ENCODE measurements at regions not wholly inside any gene's neighbourhood (a gene's known extent, or its start where the extent isn't known, plus 50 kb on each side); places are given as distances from the start of the nearest gene placed in this dataset.

DNA sequence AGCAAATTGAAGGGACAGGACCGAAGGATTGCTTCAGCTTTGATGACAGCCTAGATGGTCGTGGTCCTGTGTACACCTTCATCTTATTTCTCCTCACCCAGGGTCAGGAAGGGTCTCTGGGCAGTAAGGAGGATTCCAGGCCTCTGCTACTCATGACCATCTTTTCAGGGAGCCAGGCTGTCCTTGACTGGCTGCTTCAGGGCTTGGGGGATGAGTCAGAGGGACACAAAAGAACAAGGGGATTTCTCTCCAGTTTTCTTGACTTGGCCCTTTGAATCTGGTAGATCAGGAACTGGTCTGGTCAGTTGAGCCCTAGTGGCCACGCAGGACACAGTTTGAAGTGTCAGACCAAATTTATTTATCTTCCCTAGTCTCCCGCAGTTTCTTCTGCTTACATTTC lies 402.1 kb upstream of the CHD6 start (continued):
- no peak for TF ChIP-seq ZFP91 (CRISPR knock-in tag; IDR thresholded peaks at IDR 0.05; ENCODE audit: borderline replicate concordance)
- TF ChIP-seq KDM6A (CRISPR knock-in tag; IDR thresholded peaks at IDR 0.05; ENCODE audit: low read depth): no peak
- TF ChIP-seq, protein P1, sequence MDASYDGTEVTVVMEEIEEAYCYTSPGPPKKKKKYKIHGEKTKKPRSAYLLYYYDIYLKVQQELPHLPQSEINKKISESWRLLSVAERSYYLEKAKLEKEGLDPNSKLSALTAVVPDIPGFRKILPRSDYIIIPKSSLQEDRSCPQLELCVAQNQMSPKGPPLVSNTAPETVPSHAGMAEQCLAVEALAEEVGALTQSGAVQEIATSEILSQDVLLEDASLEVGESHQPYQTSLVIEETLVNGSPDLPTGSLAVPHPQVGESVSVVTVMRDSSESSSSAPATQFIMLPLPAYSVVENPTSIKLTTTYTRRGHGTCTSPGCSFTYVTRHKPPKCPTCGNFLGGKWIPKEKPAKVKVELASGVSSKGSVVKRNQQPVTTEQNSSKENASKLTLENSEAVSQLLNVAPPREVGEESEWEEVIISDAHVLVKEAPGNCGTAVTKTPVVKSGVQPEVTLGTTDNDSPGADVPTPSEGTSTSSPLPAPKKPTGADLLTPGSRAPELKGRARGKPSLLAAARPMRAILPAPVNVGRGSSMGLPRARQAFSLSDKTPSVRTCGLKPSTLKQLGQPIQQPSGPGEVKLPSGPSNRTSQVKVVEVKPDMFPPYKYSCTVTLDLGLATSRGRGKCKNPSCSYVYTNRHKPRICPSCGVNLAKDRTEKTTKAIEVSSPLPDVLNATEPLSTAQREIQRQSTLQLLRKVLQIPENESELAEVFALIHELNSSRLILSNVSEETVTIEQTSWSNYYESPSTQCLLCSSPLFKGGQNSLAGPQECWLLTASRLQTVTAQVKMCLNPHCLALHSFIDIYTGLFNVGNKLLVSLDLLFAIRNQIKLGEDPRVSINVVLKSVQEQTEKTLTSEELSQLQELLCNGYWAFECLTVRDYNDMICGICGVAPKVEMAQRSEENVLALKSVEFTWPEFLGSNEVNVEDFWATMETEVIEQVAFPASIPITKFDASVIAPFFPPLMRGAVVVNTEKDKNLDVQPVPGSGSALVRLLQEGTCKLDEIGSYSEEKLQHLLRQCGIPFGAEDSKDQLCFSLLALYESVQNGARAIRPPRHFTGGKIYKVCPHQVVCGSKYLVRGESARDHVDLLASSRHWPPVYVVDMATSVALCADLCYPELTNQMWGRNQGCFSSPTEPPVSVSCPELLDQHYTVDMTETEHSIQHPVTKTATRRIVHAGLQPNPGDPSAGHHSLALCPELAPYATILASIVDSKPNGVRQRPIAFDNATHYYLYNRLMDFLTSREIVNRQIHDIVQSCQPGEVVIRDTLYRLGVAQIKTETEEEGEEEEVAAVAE (CRISPR knock-in tag; IDR thresholded peaks at IDR 0.05; ENCODE audit: borderline replicate concordance): no peak
- TF ChIP-seq JUNB (CRISPR knock-in tag; IDR thresholded peaks at IDR 0.05; ENCODE audit: borderline replicate concordance): no peak
- TF ChIP-seq AKAP8 (CRISPR knock-in tag; IDR thresholded peaks at IDR 0.05): no peak
- no peak for TF ChIP-seq ZNF121 (CRISPR knock-in tag; IDR thresholded peaks at IDR 0.05)
- no peak for TF ChIP-seq ZBTB1 (CRISPR knock-in tag; IDR thresholded peaks at IDR 0.05; ENCODE audit: borderline replicate concordance)
- TF ChIP-seq AGO1 (IDR thresholded peaks at IDR 0.05; ENCODE audit: low read depth, low read length, poor library complexity, severe bottlenecking): no peak
- no peak for TF ChIP-seq BORCS8-MEF2B (CRISPR knock-in tag; IDR thresholded peaks at IDR 0.05)
- TF ChIP-seq, protein P2, sequence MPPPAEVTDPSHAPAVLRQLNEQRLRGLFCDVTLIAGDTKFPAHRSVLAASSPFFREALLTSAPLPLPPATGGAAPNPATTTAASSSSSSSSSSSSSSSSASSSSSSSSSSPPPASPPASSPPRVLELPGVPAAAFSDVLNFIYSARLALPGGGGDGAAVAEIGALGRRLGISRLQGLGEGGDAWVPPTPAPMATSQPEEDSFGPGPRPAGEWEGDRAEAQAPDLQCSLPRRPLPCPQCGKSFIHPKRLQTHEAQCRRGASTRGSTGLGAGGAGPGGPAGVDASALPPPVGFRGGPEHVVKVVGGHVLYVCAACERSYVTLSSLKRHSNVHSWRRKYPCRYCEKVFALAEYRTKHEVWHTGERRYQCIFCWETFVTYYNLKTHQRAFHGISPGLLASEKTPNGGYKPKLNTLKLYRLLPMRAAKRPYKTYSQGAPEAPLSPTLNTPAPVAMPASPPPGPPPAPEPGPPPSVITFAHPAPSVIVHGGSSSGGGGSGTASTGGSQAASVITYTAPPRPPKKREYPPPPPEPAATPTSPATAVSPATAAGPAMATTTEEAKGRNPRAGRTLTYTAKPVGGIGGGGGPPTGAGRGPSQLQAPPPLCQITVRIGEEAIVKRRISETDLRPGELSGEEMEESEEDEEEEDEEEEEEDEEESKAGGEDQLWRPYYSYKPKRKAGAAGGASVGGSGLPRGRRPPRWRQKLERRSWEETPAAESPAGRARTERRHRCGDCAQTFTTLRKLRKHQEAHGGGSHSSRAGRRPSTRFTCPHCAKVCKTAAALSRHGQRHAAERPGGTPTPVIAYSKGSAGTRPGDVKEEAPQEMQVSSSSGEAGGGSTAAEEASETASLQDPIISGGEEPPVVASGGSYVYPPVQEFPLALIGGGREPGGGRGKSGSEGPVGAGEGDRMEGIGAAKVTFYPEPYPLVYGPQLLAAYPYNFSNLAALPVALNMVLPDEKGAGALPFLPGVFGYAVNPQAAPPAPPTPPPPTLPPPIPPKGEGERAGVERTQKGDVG (CRISPR knock-in tag; IDR thresholded peaks at IDR 0.05; ENCODE audit: borderline replicate concordance): no peak
